Endometrium (tissue), 2 donors: ENCODE measurements at regions not wholly inside any gene's neighbourhood (a gene's known extent, or its start where the extent isn't known, plus 50 kb on each side); places are given as distances from the start of the nearest gene placed in this dataset.
"Not testable (repeated sequence)": the region's sequence is repeated elsewhere in the genome, so short reads cannot be mapped to it uniquely, and the experiment has no call there.

ENCODE experiments used
- FAIRE-seq: peaks from 2 replicates; lab custom pipeline; 2012; peaks lifted over from hg19 to GRCh38; lab: Jason Lieb, UNC
- donor health status: control.
- donor health status: control.

DNA sequence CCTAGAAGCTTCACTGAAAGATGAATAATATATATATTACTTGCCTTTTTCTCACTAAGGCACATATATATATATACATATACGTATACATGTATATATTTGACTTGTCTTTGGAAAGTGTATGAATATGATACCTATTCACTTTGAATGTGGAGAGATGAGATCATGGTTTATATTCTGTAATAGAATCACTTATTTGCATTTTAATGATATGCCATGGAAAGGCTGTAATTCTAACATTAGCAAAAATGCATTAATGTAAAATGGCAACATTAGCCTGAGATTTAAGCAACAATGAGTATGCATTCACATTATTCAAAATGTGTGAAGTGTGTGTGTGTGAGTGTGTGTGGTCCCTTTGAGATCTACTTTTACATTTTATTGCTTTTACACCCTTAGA, 54.5 kb upstream of the PRKD1 start:
- FAIRE-seq, result no peak

DNA sequence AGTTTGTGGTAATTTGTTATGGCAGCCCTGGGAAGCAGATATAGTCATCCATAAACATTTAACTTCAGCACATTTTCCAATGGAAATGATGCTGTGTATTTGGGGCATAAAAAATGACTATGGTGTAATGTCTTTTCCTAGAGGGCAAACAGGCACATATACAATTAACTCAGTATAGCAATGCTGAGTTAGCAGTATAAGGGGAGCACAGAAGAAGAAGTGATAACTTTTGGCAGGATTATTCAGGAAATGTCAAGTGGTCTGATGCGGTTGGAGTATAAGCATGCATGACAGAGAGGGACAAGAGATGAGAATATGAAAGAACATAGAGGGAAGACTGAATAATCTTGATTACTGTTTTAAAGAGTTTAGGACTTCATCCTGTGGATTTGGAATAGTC, 55.3 kb upstream of the PRKD1 start:
- FAIRE-seq, result no peak

DNA sequence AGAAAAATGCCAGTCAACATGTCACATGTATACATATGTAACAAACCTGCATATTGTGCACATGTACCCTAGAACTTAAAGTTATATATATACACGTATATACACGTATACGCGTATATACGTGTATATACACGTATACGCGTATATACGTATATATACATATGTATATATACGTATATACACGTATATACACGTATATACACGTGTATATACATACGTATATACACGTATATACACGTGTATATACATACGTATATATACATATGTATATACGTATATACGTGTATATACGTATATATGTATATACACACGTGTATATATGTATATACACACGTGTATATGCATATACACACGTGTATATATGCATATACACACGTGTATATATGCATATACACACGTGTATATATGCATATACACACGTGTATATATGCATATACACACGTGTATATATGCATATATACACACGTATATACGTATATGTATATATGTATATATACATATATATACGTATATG, 62.8 kb upstream of the PRKD1 start:
- FAIRE-seq, result not testable (repeated sequence)

DNA sequence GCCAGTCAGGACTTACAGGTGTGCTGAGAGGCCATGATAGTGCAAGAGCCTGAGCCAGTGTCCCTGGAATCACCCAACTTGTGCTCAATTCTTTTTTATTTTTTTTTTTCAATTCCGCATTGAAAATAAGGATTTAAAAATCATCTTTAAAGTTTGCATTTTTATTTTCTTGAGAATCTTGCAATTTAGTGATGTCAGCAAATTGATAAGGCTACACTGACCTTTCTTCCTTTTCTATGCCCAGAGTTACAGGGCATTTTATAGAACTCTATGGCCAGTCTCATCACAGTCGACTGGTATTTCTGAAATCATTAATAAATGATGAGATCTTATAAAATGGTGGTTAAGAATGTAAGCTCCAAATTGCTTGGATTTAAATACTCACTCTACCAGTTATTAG, 63.3 kb upstream of the PRKD1 start:
- FAIRE-seq, result no peak

DNA sequence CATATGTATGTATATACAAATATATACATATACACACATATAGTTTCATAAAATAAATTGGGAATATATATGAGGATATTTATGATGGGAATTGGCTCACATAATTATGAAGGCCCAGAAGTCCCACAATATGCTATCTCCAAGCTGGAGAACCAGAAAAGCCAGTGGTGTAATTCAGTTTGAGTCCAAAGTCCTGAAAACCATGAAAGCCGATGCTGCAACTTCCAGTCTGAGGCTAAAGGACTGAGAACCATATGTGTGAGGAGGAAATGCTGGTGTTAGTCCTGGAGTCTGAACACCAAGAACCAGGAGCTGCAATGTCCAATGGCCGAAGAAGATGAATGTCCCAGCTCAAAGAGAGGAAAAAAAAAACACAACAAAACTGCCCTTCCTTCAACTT, 65.5 kb upstream of the PRKD1 start:
- FAIRE-seq, result no peak

DNA sequence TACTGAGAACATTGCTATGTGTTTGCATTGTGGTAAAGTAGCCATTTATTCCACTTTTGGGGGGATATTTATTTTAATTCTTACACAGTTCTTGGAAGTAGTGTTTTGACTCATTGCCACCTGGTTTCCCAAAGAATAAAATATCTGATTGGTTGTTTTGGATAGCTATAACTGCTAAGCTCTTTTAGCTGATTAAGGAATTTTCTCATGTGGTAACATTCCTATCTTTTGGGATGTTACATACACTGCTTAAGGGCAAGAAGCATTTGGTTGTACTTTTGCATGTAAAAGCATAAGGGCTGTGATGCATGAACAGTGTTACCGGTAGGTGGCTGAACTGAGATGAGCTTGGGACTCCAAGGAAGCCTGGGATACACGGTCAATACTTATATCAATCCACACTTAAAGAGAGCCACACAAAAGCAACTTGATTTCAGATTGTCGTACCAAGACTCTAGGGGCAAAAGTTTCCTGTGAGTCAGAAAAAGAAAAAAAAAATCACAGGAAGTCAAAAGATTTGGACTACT, 71.4 kb upstream of the PRKD1 start:
- no peak for FAIRE-seq

DNA sequence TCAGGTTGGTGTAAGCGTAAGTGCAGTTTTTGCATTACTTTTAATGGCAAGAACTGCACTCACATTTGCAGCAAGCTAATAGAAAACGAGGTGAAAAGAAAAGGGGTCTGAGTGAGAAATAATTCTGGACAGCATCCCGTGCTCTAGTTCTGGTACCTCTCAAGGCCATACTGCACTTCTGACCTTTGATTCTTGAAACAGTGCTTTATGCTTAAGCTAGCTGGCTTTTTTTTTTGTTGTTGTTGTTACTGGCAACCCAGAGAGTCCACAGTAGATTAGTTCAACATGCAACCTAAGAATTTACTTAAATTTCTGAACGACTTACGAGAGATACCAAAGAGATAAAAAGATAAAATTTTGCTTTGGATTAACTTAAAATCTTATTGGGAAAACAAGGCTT, 75.2 kb upstream of the PRKD1 start:
- no peak for FAIRE-seq

DNA sequence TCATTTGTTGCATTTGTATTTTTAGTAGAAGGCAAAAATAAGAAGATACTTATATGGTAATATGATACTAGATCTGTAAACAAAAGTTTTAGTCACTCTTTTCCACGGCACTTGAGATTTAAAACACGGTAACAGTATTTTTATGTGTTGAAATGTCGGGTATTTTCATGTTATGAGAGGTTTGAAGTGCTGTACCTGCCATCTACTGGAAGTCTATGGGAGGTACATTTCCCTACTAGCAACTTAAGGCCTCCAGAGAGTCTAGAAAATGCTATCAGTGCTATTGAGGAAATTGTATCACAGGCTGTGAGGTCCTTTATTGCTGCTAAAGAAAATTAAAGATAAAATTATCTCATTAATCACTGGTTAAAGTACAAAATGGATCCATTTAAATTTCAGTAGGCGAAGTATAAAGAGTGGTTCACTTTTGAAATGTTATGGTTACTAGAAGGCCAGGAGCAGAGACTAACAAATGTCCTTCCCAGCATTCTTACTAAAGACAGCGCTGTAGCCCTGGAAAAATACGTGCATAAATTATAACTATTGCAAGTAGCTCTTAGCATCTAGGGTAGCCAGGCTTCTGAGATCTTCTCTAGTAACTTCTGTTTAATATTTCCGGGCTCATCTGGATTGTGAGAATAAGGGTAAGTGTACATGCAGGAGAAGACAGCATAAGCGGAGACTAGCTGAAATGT, 77.6 kb upstream of the PRKD1 start:
- peak; percentile 90 for FAIRE-seq

DNA sequence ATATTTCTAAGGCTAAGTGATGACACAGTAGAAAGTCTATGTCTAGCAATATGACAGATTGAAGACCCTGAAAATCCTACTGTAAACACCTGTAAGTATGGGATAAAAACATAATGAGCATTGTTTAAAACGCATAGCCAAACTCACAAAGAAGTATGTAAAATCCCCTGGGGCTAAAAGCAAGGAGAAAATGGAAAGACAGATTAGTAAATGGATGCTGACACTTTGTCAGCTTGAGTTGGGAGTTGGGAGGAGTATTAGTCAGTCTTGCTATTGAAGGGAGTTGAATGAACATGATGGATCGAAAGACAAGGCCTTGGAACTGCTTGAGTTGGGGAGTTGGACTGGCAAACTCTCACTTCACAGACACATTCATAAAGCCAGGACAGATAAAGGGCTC, 79.0 kb upstream of the PRKD1 start:
- FAIRE-seq, result no peak

DNA sequence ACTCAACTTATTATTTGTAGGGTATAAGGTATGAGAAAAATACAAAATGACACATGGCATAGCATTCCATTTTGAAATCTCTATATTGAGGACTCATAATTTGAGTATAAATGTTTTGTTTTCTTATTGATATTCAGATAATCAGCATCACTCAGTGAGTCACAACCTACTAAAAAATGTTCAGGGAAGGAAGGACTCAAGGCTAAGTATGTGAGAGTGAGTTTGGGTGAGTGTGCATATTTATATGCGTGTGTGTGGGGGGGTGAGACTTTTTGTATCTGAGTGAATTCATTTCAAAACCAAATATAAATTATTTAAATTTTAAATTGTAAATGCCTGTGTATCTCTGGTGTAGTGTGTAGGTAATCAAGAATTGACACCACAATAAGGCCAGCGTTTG, 87.8 kb upstream of the PRKD1 start:
- FAIRE-seq, result no peak

DNA sequence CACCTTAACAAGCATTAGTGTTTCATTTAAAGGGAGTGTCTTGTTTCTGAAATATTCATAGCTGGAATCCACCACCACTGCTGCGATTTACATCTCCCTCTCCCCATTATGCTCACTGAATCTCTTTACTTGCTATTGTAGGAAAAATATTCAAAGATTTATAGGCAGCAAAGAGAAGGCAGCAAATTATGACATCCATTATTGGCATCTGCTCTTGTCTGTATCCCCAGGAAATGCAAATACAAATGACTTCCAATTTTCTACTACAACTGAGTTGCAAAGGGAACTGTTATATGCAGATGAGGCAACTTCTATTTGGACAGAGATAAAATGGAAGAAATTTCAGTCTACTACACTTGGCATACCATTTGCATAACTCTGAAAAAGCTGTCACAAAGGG, 88.4 kb upstream of the PRKD1 start:
- FAIRE-seq, result no peak

DNA sequence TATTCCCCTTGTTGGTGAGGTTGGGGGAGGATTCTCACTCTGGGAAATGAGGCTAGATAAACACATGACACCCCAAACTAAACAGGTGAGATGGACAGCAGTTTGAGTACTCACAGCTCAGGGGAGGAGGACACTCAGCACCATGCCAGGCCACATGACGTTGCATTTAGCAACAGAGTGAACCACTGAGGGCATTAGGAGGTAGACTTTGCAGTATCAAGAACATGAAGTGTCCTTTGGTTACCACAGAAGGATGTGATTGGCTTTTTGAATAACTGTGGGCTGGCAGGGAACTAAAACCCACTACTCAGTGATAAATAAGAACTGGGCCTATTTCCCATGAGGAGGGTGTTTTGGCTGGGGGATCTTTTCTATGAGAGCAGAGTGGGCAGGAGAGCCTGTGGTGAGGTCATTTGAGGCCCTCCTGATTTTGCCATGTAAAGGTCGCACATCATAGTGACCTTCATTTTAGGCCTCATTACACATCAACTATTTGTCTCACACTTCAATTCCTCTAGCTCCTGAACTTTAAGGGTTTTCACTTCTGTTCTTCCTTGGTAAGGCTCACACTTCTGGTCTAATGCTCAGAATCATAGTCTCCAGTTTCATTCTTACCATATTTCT, 89.8 kb upstream of the PRKD1 start:
- no peak for FAIRE-seq

DNA sequence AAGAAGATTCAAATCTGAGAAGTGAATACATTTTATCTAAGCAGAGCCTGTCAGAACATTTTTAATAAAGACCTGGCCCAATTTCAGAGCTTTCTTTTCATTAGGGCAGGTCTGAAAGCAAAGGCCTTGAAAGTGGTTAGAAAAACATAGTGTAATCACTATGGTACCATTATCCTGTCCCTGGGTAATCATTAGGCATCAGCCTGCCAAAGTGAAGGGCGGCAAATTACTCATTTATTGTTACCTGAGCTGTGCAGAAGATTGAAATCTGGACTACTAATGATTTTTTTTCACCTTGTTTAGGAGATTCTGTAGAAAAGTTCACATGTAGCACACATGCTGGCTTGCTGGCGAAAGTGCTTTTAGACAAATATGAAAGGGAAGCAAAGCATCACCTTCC, 92.6 kb upstream of the PRKD1 start:
- FAIRE-seq, result no peak

DNA sequence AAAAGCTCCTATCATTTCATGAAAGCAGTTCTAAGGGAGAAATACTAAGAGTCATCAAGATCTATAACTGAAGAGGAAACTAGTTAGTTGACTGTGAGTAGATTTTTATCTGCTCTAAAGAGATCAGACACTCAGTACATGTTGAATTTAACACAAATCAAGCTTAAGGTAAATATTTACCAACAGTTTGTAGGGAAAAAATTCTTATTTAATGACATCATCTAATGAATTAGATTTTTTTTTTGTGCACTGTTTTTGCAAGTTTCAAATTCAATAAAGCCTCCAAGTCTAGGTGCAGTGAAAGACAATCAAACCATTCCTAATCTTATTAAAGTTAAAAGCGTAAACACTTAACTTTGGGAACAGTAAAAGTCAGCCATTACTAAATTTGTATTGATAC, 93.0 kb upstream of the PRKD1 start:
- no peak for FAIRE-seq

DNA sequence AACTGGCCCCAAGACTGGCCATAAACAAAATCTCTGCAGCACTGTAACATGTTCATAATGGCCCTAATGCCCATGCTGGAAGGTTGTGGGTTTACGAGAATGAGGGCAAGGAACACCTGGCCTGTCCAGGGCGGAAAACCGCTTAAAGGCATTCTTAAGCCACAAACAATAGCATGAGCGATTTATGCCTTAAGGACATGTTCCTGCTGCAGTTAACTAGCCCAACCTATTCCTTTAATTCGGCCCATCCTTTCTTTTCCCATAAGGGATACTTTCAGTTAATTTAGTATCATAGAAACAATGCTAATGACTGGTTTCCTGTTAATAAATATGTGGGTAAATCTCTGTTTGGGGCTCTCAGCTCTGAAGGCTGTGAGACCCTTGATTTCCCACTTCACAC, 95.7 kb upstream of the PRKD1 start:
- not testable (repeated sequence) for FAIRE-seq

DNA sequence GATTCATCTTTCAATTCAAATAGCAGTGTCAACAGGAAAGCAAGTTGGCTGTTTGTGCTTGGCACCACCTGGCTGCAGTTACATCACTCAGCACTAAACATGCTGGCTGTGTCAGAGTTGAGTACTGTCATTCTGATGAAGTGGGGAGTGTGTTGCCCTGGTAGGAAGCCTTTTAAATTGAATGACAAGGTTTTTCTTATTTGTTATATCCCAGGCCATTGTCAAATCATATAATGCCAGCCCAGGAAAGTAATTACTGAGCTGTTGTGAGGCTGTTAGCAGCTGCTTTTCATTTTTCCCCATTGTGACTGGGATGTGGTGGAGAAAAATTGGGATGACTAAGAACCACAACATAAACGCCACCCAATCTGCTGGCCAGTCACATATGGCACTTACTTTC, 106.5 kb upstream of the PRKD1 start:
- FAIRE-seq, result no peak

DNA sequence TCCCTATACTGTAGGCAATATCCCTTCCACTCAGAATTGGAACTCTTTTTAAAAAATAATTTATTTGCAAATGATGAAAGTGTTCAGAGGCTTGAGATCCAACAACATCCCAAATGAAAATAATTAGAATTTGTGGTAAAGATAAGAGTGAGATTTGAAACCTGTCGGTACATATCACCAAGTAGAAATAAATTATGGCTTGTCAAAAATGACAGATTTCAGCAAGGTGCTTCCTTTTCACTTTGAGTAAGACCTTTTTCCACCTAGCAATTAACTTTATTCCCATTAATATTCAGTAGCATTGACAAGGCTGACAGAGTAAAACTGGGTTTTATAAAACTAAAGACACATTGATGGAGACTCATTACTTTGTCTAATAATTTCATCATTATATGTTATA, 107.7 kb upstream of the PRKD1 start:
- no peak for FAIRE-seq

DNA sequence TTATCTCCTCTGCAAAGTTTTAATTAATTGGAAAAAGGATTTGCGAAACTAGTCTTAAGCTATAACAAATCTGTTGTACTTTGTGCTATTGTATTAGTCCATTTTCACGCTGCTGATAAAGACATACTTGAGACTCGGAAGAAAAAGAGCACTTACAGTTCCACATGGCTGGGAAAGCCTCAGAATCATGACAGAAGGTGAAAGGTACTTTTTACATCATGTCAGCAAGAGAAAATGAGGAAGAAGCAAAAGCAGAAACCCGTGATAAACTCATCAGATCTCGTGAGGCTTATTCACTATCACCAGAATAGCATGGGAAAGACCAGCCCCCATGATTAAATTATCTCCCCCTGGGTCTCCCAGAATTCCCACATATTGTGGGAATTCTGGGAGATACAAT, 118.1 kb upstream of the PRKD1 start:
- no peak for FAIRE-seq

DNA sequence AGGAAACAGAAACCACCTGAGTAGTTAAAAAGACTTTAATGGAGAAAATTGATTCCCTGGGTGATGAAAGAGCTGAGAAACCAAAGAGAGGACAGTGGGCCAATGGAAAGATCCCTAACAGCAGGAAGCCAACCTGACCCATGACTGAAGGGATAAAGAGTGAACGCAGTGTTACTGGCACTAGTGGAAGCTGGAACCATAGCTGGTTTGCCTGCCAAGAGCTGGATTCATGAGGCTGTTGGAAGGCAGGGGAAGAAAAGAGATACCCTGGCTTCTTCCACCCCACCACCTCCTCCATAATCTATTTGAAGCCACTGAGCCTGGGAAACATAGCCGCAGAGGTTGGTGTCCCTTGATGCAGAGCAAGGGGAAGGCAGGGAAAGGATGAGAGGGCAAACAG, 125.5 kb upstream of the PRKD1 start:
- no peak for FAIRE-seq

DNA sequence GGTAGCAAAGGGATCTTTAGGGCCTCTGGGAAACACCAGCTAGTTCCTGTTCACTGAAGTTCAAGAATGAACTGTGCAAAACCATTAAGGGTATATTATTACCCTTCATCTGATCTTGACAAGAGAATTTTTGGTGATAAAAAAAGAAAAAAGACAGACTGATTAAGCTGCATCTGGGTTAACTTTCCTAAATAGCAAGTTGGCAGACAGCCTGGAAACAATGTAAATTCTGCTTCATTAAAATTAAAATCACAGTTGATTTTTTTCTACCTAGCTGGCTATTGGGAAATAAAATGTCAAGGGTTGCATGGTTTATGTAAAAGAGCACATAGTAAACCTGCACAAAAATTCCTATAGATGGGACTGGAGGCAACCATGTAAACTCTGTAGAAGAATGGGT, 126.6 kb upstream of the PRKD1 start:
- no peak for FAIRE-seq

DNA sequence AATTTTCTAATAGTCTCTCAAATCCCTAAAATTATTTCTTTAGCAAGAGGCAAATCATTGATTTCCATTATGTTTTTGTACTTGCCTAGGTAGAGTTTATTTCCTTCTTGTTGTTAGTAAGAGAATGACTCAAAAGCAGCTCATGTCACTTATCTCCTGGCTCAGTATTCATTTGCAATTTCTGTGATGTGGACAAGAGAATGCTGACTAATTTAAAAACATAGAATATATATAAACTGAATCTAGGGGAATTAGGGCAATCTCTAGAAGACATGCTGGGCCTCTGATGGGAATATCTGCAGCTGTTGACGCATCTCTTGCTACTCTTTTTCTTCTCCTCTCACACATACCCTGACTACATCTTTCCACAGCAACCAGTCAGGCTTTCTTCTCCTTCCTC, 130.8 kb upstream of the PRKD1 start:
- no peak for FAIRE-seq

DNA sequence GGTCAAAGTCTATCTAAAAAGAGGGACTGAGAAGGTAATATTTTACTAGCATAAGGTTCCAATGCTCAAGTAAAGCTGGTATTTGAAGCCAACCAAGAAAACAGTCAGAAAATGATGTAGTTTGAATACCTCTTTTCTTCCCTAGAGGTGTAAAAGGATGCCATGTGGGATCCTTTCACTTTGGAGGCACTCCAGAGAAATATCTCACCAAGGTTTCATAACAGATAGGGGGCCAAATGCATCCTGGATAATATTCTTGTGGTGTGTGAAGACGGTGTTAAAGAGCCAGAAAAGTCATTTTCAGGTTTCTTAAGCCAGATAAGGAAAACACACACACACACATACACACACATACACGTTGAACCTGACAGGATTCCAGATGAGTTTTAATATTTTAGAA, 136.1 kb upstream of the PRKD1 start:
- no peak for FAIRE-seq

DNA sequence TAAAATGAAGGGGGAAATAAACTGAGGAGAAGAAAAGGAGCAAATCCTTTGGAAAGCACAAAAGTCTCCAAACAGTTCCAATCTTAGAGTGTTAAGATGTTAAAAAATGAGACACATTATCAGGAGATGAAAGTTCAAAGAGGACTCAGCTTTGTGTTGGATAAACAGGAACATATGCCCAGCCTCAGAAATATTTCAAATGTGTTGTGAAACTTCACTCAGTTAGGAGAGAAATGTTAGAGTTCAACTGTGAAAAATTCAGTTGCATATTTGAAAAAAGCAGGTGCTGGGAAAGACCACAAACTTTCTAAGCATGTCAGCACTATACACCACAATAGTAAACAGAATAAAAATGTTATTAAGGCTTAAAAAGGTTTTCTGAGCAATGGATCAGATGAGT, 136.8 kb upstream of the PRKD1 start:
- no peak for FAIRE-seq

DNA sequence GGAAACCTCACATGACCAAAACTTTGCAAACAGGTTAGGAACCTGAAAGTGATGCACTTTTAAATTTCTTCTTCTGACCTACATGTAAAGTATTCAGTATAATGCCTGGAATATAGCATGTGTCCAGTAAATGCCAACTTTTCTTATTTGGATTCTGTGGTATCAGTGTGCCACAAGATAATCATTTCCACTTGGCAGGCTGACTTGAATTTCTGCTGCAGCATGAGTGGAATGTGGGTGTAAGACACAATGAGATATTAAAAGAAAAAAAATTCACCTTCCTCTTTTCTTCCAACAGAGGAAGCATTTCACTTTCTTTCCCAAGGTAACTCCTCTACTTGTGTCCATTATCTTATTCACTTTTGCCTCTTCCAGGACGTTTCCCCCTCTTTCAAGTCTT, 141.9 kb upstream of the PRKD1 start:
- no peak for FAIRE-seq
